HG02938 (cell line): ENCODE measurements at regions not wholly inside any gene's neighbourhood (a gene's known extent, or its start where the extent isn't known, plus 50 kb on each side); places are given as distances from the start of the nearest gene placed in this dataset.

Experiments
- ATAC-seq: cut with Tn5 transposase; IDR thresholded peaks from one replicate; pipeline ENCODE4 v1.9.1; 2021; ENCODE audit warnings: mild to moderate bottlenecking, moderate library complexity; ENCODE audit not compliant: unreplicated experiment

DNA sequence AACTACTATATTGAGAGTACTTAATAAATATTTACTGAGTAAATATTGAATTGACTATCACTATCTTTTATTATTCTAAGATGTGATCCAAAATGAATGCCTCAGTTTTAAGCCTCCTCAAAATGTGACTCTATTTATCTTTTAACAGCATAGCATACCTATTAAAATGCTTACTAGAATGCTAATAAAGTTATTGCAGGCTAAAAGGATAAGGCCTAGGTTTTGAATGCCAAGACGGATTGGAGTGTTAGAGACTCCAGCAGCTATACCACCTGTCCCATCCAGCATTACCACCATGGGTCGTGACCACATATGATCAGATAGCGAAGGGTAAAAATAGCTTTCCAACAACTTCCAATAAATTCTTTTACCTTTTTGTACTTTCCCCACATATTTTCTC, 64.7 kb upstream of the MYRIP start:
- ATAC-seq: no peak

- no peak for ATAC-seq
These were observed 61.4 kb upstream of the MYRIP start for GRCh38 chr3:39748002-39748401.

GRCh38 chr3:39748763-39749162, 60.6 kb upstream of the MYRIP start:
- ATAC-seq: no peak

GRCh38 chr3:39750712-39751111, 58.7 kb upstream of the MYRIP start:
- no peak for ATAC-seq

GRCh38 chr3:39751286-39751685, 58.1 kb upstream of the MYRIP start:
- ATAC-seq: no peak

GRCh38 chr3:39752019-39752637, 57.3 kb upstream of the MYRIP start:
- no peak for ATAC-seq

DNA sequence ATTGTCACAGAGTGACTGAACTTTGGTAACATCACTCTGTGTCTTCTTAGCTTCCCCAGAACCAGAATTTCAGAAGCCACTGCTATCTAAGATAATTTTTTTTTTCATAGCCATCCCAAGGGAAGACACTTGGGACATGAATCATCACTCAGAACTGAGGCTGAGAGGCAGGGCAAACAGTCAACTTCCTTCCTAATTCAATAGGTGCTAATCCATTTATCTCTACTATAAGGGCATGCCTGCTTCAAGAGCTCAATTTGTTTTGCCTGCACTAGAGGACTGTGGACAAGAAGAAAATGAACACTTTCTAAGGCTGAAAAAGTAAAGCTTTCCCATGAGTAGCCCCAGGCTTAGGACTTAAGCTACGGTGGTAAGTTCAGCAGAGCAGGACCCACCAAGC, 56.7 kb upstream of the MYRIP start:
- ATAC-seq: no peak

- ATAC-seq: no peak
These were observed 56.0 kb upstream of the MYRIP start for GRCh38 chr3:39753391-39753790.

DNA sequence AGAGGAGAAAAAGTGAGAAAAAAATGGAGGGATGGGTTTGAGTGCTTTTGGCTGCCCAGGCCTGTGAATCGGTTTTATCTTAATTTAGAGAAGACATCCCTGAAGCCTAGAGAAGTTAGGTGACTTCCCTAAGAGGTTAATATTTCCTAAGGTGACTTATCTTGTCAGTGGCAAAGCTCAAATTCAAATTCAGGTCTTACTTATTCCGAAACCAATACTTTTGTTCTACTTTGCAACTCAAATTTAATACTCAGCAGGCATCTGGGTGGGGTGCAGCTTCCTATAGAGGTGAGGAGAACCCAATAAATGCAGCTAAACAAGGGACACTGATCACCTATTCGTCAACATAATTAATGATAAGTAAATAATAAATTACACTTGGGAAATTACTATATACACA, 54.9 kb upstream of the MYRIP start:
- peak; percentile 66 for ATAC-seq

DNA sequence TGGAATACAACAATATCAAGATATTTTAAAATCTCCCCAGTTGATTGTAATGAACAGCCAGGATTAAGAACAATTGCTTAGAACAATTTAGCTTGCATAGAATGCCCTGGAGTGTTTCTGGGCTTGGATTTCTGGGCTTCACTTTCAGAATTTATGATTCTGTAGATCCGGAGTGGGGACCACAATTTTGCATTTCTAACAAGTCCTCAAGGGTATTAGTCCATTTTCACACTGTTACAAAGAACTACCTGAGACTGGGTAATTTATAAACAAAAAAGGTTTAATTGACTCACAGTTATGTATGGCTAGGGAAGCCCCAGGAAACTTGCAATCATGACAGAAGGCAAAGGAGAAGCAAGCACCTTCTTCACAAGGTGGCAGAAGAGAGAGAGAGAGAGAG, 54.3 kb upstream of the MYRIP start:
- ATAC-seq: no peak

DNA sequence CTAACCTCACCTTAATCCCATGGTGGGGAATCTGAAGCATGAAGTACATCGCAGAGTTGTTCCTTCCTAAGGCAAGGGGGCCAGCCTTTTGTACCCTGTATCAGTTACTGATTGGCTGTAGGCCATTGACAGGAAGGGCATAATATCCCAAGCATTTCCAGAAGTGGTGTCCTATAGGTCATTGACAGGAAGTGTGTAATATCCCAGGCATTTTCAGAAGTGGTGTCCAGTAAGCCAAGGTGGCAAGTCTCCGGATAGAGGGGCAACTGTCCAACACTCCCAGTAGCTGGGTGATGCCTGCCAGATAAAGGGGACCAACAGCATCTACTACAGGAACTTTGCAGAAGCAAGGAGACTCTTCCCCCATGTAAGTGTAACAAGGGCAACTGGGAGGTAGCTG, 52.1 kb upstream of the MYRIP start:
- ATAC-seq: no peak
